NCI-H2029 (cell line): ENCODE measurements at regions not wholly inside any gene's neighbourhood (a gene's known extent, or its start where the extent isn't known, plus 50 kb on each side); places are given as distances from the start of the nearest gene placed in this dataset.
A peak's percentile ranks its signal among the peaks of the same experiment; 100 is the strongest.

Source experiments
- DNase-seq: peaks from one replicate; lab custom pipeline; 2025; lab: John Stamatoyannopoulos, UW

DNA sequence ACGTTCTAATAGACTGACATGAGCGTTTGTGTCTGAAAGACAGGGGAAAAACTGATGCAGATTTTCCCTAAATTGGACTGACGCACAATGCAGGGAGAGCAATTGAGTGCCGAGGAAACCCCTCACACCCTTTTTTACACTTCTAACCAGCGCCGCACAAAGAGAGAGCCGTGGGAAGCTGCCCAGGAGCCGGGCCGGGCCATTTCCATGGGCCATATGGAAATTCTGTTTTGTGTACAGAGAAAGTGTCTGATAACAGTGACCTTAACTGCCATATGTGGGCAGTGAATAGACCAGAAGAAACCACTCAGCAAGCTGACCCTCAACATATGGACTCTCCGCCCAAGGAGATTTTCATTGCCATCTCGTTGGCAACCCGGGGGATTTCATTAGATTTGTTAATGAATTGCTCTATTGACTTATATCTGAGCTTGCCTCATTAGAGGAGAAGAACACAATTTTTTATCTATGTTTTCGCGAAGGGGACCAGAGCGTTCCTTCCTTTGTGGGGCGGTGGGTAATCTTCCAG is 225.9 kb upstream of the IRX3 start:
- no peak for DNase-seq

DNA sequence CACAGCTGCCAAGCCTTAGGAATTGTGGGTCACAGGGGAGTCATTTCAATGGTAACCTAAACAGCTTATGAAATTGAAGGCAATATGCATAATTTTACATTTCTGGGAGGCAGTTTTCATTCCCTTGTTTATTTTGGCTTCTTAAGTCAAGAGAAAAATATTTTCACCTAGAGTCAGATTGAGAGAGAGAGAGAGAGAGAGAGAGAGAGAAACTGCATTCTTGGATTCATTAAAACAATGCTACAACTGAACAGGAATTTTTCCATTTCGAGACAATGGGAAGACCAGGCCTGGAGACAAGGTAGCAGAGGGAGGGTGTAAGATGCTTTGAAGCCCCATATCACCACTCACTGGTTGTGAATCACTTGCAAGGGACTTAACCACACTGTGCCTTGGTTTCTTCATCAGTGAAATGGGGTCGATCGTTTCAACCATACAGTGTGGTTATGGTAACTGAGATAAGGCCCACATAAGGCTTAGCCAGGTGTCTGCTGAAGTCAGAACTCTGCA is 224.7 kb upstream of the IRX3 start:
- no peak for DNase-seq

DNA sequence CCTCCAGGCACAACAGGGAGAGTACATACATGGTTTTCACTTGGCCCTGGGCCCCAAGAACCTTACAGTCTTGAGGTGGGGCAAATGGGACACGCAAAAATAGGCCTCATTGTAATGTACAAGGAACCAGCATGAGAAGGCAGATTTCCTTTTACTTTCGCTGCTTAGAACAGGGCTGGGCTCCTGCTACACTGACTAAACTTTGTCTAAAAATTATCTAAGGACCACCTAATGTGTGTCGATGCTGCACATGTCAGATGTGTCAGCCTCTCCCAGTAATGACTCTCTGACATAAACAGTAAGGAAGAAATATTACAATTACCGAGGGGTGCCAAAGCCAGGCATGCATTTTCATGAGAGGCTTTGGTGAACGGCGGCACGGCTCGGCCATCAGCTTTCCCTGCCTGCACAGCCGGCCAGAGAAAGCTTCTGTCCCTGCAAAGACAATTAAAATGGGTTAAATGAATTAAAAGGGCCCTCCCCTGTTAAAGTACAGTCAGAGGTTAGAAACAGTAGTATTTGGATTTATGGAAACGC is 224.2 kb upstream of the IRX3 start:
- DNase-seq: no peak

- DNase-seq: no peak
These were observed 222.9 kb upstream of the IRX3 start for GRCh38 chr16:54509456-54509855.

DNA sequence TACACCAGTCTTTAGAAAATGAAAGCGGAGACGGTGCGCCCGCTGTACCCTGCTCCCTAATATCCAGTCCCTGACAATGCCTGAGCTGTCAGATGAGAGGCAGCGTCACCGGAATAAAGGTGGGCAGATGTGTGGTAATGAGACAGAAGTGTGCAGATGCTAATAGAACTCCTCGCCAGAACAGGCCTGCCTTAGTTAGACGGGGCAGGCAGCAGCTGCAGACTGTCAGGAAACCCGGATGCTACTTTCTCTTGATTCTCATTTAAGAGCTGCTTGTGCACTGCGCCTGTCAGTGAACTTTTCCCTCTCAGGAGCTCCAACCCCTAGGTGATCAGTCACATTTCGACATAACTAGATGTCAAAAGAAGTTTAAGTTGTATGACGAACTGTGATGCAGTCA is 221.8 kb upstream of the IRX3 start:
- DNase-seq: no peak

GRCh38 chr16:54506741-54507500 is 220.3 kb upstream of the IRX3 start:
- DNase-seq: peak; percentile 4

DNA sequence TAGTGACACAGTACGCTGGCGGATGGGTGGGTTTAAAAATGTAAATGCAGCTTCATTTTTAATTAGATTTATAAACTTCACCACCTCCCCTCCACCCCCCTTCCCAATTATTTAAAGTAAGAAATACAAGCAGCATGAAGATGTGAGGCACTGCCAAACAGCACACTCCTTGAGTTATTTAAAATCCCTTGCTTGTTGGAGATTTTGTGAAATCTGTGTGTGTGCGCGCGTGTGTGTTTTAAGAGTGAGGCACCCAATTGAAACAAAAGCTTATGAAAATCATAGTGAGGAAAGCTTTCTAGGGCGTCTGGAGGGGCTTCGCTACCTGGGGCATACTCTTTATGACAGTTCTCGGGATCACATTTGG is 219.6 kb upstream of the IRX3 start:
- no peak for DNase-seq

DNA sequence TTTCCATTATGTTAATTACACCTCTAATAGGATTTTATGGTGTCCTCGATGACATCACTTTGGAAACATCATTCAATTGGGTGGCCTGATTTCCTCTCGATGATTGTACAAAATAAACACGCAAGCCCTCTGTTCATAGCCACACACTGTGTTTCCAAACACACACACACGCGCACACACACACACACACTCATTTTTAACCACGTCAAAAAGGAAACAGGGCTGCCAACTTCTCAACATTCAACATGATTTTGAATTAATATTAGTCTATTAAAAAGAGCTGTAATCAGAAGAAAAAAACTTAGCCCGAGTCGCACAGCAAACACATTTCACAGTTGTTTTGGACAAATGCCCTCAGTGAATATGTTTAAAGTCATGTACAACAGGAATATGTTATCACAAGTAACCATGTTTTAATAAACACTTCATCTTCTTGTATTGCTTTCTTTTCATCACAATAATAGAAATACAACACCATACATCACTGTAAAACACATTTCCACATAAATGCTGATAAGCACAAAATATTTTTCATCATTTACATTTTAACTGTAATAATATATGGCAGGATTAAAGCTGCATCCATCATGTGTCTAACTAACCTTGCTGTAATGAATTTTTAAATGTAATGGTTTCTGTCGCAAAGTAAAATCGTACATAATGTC is 219.1 kb upstream of the IRX3 start:
- peak; percentile 34 for DNase-seq

DNA sequence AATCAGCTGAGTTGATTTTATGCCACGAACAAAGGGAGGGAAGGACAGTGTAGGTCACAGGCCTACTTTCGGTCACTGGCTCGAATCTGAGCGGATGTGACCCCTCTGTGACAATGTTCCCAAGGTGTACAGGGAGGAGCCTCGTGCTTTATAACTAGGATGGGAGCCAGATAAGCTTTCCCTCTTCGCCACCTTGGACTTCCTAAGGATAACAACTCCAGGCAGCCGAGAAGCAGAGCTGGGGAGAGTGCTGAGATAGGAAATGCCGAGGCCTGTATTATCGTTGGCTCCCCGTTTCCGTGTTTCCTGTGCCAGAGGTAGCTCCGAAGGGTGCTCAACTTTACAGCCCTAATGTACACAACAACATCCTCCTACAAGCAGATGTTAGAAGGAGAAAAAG is 217.8 kb upstream of the IRX3 start:
- DNase-seq: peak; percentile 36

DNA sequence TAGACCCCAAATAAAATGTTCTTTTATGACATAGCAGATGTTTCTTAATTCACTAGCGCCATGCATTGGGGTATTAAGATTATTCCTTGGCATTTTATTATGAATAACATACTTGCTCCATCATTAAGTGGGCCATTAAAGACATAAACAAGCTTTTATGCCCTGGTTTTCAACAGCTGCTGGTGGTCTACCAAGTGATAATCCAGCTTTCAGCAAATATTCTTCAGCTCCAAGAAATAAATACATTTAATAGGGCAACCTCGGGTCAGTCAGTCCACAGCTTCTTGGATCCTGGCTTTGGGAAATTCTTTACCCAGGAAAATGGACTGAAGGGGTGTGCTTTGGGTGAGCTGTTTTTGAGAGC is 217.3 kb upstream of the IRX3 start:
- DNase-seq: no peak

GRCh38 chr16:54503011-54503855 is 216.6 kb upstream of the IRX3 start:
- DNase-seq: peak; percentile 37

DNA sequence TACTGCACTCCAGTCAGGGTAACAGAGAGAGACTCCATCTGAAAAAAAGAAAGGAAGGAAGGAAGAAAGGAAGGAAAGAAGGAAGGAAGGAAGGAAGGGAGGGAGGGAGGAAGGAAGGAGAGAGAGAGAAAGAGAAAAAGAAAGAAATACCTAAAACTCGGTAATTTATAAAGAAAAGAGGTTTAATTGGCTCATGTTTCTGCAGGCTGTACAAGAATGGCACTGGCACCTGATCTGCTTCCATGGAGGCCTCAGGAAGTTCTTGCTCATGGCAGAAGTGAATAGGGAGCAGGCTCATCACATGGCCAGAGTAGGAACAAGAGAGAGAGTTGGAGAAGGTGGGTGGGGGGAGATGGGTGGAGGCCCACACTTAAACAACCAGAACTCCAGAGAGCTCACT is 215.2 kb upstream of the IRX3 start:
- DNase-seq: no peak

DNA sequence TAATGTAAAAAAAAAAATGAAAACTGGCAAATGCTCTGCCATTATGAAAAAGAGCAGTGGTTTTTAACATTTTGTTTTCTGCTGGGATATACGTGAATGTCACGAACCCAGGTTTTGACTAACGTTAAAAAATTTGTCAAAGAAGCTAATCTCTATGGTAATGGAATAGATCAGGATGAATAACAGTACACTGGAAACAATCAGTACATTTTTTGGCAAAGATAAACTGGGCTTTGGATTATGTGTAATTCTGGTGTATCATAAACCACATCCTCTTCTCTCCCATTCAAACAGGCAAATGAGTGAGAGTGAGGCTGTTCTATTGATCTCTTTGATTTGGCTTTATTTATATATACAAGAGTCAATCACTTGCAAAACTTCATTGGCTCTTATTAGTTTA is 207.0 kb upstream of the IRX3 start:
- no peak for DNase-seq

DNA sequence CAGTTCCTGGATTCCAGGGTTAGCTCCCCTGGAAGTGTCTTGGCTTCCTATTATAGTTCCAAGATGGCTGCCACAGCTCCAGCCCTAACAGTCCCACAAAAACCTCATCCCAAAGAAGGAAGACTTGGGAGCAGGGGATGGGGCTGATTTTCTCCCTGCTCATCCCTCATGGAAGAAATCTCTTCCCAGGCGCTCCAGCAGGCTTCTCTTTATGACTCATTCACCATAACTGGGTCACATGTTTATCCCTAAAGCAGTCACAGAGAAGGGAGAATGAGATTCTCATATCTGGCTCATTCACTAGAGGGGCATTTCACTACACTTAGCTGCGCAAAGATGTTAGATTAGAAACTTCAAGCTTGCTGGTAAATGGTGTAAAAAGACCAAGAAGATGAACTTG is 206.5 kb upstream of the IRX3 start:
- no peak for DNase-seq

- no peak for DNase-seq
These were observed 203.5 kb upstream of the IRX3 start for GRCh38 chr16:54490112-54490488.

- peak; percentile 33 for DNase-seq
These were observed 202.9 kb upstream of the IRX3 start for GRCh38 chr16:54489225-54490111.

GRCh38 chr16:54488729-54489128 is 202.1 kb upstream of the IRX3 start:
- no peak for DNase-seq

DNA sequence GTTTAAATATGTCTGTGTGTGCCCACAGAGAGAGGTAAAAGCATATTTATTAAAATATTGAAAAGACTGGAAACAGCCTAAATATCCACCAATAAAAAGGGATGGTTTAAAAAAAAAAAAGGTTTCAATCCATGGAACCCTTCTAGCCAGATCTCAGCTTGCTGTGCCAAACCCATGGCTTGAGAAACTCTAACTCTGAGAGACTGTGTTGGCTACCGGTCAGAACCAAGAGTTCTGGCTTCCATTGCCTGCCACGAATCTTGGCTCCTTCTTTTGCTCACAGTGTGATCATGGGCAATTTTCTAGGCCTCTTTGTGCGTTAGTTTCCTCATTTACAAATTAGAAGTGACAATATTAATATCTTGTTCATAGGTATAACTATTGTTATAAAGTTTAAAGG is 201.3 kb upstream of the IRX3 start:
- DNase-seq: no peak

GRCh38 chr16:54484700-54485099 is 198.1 kb upstream of the IRX3 start:
- no peak for DNase-seq

DNA sequence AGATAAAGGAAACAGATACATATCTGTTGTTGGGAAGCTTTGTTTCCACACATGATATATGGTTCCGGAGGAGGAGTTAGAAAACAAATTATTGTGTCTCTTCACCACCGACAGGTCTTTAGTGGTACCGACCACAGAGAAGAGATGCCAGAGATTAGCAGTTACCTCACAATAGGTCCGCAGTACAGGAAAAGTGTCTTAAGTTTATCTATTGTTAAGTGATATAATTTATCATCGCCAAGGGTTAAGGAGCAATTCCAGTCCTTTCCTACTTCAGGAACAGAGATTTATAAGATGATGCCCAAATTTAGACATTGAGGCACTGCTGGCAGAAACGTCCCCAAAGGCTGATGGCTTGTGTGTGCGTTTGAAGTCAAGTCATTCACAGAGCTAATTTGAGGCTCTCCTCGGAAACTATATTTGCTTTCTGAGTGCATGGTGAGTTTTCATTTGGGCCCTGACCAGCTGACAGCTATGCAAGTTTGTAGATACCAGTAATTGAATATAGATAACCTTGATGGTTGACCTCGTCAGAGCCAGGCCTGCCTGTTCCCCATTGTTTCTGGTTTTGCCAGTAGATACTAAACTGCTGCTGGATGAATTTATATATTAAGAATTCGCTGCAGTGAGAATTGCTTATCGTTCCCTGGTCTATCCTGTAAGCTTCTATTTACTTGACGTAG is 196.4 kb upstream of the IRX3 start:
- DNase-seq: no peak

GRCh38 chr16:54480429-54480828 is 193.8 kb upstream of the IRX3 start:
- no peak for DNase-seq
